ELR (cell line): ENCODE measurements at regions not wholly inside any gene's neighbourhood (a gene's known extent, or its start where the extent isn't known, plus 50 kb on each side); places are given as distances from the start of the nearest gene placed in this dataset.
A peak's percentile ranks its signal among the peaks of the same experiment; 100 is the strongest.

ENCODE experiments used
- DNase-seq: peaks from one replicate; pipeline ENCODE4 v3.0.0-alpha.2; 2015; ENCODE audit warnings: low read depth

- no peak for DNase-seq
These were observed 655.0 kb downstream of the EPHA3 start for GRCh38 chr3:89762405-89762804.

- DNase-seq: no peak
These were observed 676.0 kb downstream of the EPHA3 start for GRCh38 chr3:89783341-89783927.

DNA sequence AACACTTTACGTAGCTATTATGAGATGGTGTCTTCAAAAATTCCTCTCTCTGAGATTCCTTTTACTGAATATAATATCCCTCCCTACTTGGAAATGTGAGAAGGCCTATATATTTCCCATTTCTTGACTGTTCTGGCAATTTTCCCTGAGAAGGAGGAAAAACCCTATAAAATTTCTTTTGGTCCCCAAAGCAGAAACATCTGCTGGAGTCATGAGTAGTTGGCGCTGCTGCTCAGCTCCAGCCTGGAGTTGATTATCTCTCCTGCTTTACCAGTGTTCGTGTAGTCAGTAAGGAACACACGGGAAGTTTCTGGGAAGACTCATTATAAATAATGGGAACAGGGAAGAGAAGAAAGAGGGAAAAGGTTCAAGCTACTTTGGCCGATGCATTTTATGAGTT lies 680.1 kb downstream of the EPHA3 start:
- DNase-seq: no peak

DNA sequence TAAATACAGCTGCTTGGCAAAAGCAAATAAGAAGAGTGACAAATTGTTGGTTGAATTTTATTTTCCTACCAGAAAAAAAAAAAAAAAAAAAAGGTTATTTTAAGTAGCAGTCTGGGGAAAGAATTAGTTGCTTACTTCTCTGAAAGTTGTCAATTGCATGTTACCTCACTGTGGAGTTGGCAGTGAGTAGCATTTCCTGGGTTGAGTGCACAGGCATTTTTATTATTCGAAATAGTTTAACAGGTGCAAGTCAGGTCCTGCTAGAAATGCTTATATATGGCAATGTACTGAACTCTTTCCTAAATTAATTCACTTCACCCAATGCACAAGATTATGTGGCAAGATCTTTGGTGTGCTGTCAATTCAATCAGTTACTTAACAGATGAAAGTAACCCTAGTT lies 680.6 kb downstream of the EPHA3 start:
- no peak for DNase-seq

DNA sequence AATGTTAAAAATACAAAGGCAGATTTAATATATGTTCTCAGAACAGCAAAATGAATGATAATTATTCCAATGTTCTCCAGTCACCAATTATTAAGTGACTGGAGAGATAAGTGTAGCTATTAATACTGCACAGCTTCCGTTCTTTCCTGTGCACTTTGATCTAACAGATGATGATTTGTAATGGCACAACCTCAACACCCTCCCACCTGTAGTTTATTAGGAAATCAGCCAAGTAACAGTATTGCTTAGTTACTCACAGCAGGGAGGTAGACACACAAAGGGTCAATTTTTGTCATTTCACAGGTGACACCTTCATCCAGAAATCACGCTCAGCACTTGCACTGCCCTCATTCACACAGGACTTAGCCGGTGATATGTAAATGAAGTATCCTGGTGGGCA lies 688.1 kb downstream of the EPHA3 start:
- DNase-seq: no peak

- DNase-seq: no peak
These were observed 695.5 kb downstream of the EPHA3 start for GRCh38 chr3:89802881-89803280.

DNA sequence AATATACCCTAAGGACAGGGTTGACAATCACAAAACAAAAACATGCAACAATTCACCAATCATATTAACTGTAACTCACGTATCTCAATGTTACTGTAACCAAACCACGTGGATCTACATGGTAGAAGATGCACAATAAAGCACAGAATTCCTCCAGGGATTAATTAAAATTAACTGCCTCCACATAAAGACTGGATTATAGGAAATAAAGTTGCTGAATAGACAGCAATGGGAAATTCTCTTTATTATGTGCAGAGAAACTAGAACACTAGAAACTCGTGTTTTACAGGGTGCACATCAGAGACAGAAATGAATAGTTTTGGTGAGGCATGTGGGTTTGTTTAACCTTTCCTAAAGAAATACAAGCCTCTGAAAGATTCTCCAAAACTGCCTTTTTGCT lies 696.3 kb downstream of the EPHA3 start:
- no peak for DNase-seq

GRCh38 chr3:89806166-89806565 lies 698.7 kb downstream of the EPHA3 start:
- no peak for DNase-seq

- no peak for DNase-seq
These were observed 701.3 kb downstream of the EPHA3 start for GRCh38 chr3:89808680-89809197.

DNA sequence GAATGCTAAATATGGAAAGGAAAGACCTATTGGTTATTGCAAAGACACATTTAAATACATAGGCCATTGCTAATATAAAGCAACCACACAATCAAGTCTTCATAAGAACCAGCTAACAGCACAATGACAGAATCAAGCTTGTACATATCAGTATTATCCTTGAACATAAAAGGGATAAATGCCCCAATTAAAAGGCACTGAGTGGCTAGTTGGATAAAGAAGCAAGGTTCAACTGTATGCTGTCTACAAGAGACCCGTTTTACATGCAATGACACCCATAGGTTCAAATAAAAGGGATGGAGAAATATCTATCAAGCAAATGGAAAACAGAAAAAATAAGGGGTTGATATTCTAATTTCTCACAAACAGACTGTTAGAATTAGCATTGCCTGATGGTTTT lies 706.1 kb downstream of the EPHA3 start:
- no peak for DNase-seq

- DNase-seq: no peak
These were observed 733.6 kb downstream of the EPHA3 start for GRCh38 chr3:89841041-89841440.

DNA sequence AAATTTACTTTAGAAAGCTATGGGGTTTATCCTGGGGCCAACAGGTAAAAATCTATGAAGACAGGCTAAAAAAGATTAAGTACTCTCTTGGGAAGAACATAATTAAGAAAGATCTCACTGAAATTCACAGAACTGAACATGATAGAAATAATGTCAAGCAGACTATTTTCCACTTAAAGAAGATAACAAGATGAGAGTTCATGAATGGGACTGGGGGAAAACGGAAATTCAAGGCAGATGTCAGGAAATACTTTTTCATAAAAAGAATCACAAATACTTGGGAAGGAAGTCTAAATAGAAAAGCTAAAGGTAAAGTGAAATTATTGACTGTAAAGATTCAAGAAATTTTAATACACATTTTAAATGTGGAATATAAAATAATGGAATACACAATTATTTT lies 737.6 kb downstream of the EPHA3 start:
- DNase-seq: no peak

DNA sequence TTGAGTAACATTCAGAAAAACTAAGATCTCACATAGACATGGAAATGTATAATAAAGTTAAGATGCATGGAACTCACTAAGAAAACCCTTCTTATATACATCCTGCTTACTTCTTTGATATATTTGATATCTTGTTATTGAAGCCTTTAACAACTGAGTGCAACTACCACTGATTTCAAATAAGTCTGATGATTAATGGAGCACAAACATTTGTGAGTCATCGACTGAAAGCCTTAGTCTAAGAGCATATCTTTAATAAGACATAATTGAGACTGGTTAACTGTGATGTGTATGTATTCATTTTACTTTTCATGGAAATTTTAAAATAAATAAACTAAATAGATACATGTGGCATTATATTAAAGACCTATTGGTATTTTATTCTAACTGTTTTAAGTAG lies 740.5 kb downstream of the EPHA3 start:
- DNase-seq: no peak

DNA sequence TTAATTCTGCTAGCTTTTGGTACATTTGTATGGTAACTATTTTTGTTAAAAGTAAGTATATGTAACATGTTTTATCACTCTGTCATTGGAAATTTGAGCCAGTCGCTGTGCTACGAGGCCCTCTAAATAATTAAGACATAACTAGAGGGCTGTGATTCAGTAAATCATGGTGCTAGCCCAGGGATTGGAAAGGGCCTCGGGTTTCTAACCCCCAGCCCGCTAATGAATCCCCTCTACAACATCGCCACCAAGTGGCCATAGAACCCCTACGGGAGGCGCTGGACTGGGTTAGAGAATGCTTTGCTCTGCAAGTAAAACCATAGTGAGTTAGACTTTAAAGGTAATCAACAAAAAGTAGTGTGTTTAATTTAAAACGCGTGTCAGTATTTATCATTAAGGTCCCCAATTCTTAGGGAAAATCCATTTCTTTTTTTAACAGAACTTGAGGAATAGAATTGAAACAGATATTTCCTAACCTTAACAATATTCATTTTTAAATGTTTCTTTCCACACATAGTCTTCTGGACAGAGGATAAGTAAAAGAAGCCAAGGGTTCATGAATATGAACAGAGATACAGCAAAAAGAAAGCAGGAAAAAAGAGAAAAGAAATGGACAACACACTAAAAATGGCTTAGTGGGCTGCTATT lies 744.7 kb downstream of the EPHA3 start:
- DNase-seq: peak; percentile 0

DNA sequence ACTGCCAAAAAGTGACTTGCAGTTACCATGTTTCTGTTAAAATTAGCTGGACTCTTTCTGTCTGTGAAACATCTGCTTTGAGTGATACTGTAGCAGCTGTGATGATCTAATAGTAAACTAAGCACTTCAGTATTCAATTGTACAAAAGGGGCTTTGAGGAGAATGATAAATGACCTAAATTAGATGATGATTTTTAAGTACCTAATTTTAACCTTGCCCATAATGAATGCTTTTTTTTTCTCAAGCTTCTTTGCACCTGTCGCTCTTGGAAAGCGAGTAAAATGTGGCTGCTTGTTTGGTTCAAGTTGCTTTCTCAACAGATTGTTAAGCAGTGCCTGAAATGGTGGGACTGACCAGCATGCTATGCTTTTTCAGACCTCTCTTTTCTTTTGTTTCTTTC lies 752.3 kb downstream of the EPHA3 start:
- no peak for DNase-seq

GRCh38 chr3:89867286-89867685 lies 759.9 kb downstream of the EPHA3 start:
- DNase-seq: no peak

DNA sequence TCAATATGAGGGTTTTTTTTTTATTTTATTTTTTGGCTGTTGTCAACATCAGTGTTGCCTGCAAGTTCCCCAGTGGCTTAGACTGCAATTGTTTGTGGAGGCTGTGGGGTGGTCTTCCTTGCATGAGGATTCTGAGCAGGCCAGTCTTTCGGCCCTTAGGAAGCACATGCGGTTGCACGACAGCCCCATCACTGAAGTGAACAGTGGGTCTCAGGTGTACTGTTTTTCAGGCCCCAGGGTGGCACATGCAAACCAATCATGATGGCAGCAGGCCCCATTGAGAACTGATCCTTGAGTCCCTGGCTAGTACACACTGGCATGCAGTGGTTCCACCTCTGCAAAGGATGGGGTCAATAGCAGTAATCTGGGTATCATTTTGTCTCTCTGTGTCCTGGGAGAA lies 768.7 kb downstream of the EPHA3 start:
- DNase-seq: no peak

- DNase-seq: no peak
These were observed 769.8 kb downstream of the EPHA3 start for GRCh38 chr3:89877230-89877629.

DNA sequence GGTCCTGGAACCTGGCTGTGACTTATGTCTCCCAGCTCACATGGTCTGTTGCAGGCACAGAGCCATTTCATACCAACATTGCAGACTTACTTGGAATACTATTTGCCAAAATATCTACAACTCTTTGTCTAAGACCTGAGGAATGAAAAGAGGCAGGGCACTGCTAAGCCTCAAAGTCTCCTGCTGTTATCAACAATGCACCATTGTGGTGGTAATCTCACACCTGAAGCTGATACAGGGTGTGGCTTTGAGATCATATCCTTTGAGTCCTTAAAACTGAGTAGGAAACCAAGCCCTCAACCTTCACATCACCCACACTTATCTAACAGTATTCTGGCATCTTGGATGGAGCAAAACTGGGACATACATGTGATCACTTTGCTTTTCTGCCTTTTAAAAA lies 782.0 kb downstream of the EPHA3 start:
- DNase-seq: no peak

- DNase-seq: no peak
These were observed 801.3 kb downstream of the EPHA3 start for GRCh38 chr3:89908711-89909213.

- DNase-seq: no peak
These were observed 804.6 kb downstream of the EPHA3 start for GRCh38 chr3:89912031-89912430.

DNA sequence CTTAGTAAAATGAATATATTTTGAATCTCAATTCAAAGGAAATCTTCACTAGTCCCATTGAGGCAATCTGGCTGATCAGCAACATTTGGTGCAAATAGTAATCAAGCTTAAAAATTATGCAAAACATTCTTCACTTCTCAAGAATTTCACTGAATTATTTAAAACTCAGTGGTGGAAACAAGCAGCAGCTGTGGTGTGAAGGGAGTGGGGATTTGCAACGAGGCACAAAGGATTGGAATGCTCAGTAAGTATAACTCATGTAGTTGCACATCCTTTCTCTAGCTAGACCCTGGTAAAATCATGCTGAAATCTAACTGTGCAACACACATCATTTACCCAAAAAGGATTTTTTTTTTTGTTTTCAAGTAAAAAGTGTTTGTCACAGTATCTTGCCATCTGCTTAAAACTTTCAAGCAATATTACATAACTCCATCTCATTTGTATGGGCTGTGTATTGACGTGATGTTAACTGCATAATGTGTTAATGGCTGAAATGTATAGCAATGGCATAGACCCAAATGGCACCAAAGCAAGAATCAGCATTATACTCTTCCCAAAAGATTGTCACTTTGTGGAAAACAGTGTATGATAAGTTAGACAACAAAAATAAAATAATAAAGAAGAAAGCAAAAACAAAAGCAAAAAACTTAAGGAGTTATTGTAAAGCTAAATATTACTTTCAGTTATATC lies 816.6 kb downstream of the EPHA3 start:
- no peak for DNase-seq

- no peak for DNase-seq
These were observed 818.6 kb downstream of the EPHA3 start for GRCh38 chr3:89925976-89926375.
